Activated CD8-positive, alpha-beta memory T cell treated with anti-CD3 and anti-CD28 coated beads, Interleukin-2, amount 10 ng/mL, durations not matched to agents 7 days and 5 days (primary cell): ENCODE measurements at regions not wholly inside any gene's neighbourhood (a gene's known extent, or its start where the extent isn't known, plus 50 kb on each side); places are given as distances from the start of the nearest gene placed in this dataset.
"Not testable (repeated sequence)": the region's sequence is repeated elsewhere in the genome, so short reads cannot be mapped to it uniquely, and the experiment has no call there.

ENCODE experiments used
- ATAC-seq: fragments of 150-1000 bp; cut with Tn5 transposase; one replicate; pipeline ENCODE4 v1.10.0; 2021; ENCODE audit warnings: moderate library complexity
- CTCF ChIA-PET: fragments of 350-600 bp; sonication (Branson Sonifier 250); formaldehyde crosslinking; loops from one replicate; lab custom pipeline; 2021; ENCODE audit warnings: antibody characterized with exemption; lab: Charles Lee
- DNase-seq: peaks from one replicate; pipeline ENCODE4 v3.0.0-alpha.2; 2020
- H3K27ac Mint-ChIP-seq: one replicate; pipeline ENCODE4 v1.8.0; 2021; ENCODE audit warnings: mild to moderate bottlenecking, mixed read lengths
- H3K27me3 Mint-ChIP-seq: one replicate; pipeline ENCODE4 v1.8.0; 2021; ENCODE audit warnings: mixed read lengths
- H3K36me3 Mint-ChIP-seq: one replicate; pipeline ENCODE4 v1.8.0; 2021; ENCODE audit warnings: mild to moderate bottlenecking, mixed read lengths
- H3K4me1 Mint-ChIP-seq: one replicate; pipeline ENCODE4 v1.8.0; 2021; ENCODE audit warnings: mixed read lengths
- H3K4me3 Mint-ChIP-seq: one replicate; pipeline ENCODE4 v1.8.0; 2021; ENCODE audit warnings: mild to moderate bottlenecking, moderate library complexity, mixed read lengths
- H3K9me3 Mint-ChIP-seq: one replicate; pipeline ENCODE4 v1.8.0; 2022; ENCODE audit warnings: low read depth, mixed read lengths

DNA sequence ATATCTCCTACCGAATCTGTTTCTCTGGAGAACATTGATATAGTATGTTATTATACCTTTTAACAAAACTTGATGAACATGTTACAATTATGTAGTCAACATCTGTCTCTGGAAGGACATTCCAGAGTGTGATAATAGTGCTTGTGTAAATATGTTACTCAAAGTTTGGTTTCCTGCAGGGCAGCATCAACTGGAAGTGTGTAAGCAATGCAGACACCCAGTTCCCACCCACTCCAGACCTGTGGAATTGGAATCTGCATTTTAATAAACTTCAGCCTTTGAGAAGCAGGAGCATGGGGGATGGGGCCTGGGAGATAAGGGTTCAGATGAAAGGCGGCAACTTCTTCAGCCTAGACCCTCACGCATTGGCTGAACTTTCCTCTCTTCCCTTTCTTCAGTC is 398.9 kb downstream of the RND3 start:
- H3K4me1 Mint-ChIP-seq, result no peaks in the 10 kb centered on the region
- no peak overlapping the region for H3K4me3 Mint-ChIP-seq
- no peak overlapping the region for H3K27ac Mint-ChIP-seq
- ATAC-seq (no peak), DNase-seq (no peak)
- CTCF ChIA-PET, result no interaction called here
- H3K36me3 Mint-ChIP-seq, result no peaks in the 10 kb centered on the region
- H3K9me3 Mint-ChIP-seq, result peaks cover 2% of the 10 kb centered on the region
- no peaks in the 10 kb centered on the region for H3K27me3 Mint-ChIP-seq

GRCh38 chr2:150085478-150085877 is 402.0 kb downstream of the RND3 start:
- no peak for ATAC-seq
- Mint-ChIP-seq H3K27ac (no peak overlapping the region), H3K27me3 (no peaks in the 10 kb centered on the region), H3K9me3 (peaks cover 6% of the 10 kb centered on the region), H3K36me3 (no peaks in the 10 kb centered on the region), H3K4me1 (no peaks in the 10 kb centered on the region), H3K4me3 (no peak overlapping the region)
- DNase-seq, result no peak
- CTCF ChIA-PET, result no interaction called here

DNA sequence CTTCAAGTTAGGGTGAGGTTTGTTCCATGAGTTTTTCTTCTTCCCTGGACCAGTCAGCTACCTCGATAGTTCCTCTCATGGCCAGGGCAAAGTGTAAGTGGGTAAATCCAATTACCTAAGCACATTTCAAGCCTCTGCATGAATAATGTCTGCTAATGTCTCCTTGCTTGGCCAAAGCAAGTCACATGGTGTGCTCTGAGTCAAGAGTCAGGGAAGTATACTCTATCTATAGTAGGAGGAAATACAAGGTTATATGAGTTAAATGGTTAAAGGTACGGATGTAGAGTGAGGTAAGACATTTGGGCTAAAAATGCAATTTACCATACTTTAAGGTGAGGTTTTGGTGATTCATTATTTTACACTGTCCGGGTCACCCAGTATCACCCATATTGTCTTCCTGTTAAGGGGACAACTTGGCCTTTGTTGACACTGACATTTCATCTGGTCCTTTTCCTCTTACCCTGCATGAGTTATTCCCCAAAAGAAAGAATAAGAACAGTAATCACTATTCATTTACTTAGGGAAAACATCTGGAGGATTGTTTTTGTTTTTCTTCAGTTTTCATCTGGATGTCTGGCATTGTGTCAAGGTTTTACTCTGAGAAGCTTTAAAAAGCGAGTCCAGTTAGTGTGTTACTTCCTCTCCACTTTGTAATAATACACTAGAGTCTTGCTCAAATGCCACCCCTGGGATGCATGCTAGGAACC is 405.5 kb downstream of the RND3 start:
- no peak overlapping the region for H3K27ac Mint-ChIP-seq

GRCh38 chr2:150076281-150076680 is 411.2 kb downstream of the RND3 start:
- H3K9me3 Mint-ChIP-seq, result peaks cover 5% of the 10 kb centered on the region
- H3K27ac Mint-ChIP-seq, result no peak overlapping the region
- no peak for DNase-seq
- no peaks in the 10 kb centered on the region for H3K36me3 Mint-ChIP-seq
- no peak overlapping the region for H3K4me3 Mint-ChIP-seq
- no peaks in the 10 kb centered on the region for H3K4me1 Mint-ChIP-seq
- H3K27me3 Mint-ChIP-seq, result no peaks in the 10 kb centered on the region
- no peak for ATAC-seq
- CTCF ChIA-PET, result no interaction called here

More for the DNA sequence above, 405.5 kb downstream of the RND3 start:
- no peak for DNase-seq
- CTCF ChIA-PET, result no interaction called here
- Mint-ChIP-seq H3K4me3 (no peak overlapping the region), H3K4me1 (no peaks in the 10 kb centered on the region), H3K9me3 (peaks cover 7% of the 10 kb centered on the region), H3K36me3 (no peaks in the 10 kb centered on the region), H3K27me3 (no peaks in the 10 kb centered on the region)
- no peak for ATAC-seq

DNA sequence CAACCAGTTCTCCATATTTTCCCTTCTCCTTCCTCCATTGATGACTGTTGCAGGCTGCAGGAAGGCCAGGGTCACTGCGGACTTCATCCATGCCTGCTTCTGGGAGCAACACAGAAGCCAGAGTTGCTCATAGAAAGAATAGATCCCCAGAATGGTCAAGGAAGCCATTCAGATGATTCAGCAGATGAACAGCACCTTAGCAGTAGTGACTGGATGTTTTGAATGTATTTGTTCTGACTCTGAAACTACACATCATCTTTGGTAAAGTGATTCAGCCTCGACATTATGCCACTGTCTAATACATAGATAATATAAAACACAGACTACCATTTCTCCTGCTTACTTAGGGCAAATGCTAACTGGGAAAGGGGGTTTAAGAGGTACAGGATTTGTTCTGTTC is 411.6 kb downstream of the RND3 start:
- H3K4me3 Mint-ChIP-seq, result no peak overlapping the region

DNA sequence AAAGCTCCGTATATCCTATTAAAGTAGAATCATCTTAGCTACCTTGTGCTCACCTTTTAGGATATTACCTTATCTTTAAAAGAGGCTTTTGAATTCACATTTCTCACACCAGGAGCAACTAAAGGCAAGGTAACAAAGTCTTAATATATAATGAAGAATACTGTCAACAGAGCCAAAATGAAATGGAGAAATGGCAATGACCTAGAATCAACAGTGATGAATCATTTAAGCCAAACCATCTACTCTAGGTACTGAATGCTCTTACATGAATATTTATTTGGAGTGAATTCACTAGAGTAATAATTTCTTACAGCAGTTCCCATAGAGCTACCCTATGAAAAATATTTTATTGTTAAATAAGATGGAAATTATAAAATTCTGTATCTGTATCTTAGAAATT is 421.0 kb downstream of the RND3 start:
- no peaks in the 10 kb centered on the region for H3K36me3 Mint-ChIP-seq
- no peaks in the 10 kb centered on the region for H3K9me3 Mint-ChIP-seq
- H3K27ac Mint-ChIP-seq, result no peak overlapping the region
- no peak for ATAC-seq
- DNase-seq, result no peak
- CTCF ChIA-PET, result no interaction called here
- no peaks in the 10 kb centered on the region for H3K27me3 Mint-ChIP-seq
- H3K4me1 Mint-ChIP-seq, result no peaks in the 10 kb centered on the region
- H3K4me3 Mint-ChIP-seq, result no peak overlapping the region

More for the DNA sequence above, 411.6 kb downstream of the RND3 start:
- ATAC-seq (no peak), DNase-seq (no peak)
- CTCF ChIA-PET, result no interaction called here
- Mint-ChIP-seq H3K4me1 (no peaks in the 10 kb centered on the region), H3K9me3 (peaks cover 5% of the 10 kb centered on the region), H3K27ac (no peak overlapping the region), H3K27me3 (no peaks in the 10 kb centered on the region), H3K36me3 (no peaks in the 10 kb centered on the region)

DNA sequence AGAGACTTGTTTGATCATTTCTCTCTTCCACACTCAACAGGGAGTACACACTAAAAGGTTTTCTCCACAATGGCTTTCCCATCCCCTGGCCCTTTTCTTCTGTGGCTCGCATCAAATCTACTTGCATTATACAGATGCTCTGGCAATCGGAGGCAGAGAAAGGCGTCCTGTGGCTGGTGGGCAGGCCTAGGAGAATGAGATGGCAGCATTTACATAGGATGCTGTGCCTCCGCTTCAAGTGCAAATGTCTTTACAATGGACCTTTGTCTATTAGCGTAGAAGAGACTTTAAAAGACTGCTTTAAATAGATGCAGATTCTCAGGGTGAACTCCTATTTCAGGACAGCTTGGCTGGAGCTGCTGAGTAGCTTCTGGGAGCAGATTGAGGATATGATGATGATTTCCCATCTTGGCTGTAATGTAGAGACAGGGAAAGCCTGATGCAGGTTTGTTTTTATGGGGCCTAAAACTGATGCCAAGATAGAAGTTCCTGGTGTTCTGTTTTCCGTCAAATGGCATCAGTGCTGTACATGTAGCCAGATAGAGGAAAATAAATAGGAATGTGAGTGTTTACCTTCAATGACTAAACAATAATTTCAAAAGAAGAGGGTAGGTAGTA is 423.4 kb downstream of the RND3 start:
- Mint-ChIP-seq H3K27me3 (no peaks in the 10 kb centered on the region), H3K36me3 (no peaks in the 10 kb centered on the region), H3K4me3 (no peak overlapping the region)

DNA sequence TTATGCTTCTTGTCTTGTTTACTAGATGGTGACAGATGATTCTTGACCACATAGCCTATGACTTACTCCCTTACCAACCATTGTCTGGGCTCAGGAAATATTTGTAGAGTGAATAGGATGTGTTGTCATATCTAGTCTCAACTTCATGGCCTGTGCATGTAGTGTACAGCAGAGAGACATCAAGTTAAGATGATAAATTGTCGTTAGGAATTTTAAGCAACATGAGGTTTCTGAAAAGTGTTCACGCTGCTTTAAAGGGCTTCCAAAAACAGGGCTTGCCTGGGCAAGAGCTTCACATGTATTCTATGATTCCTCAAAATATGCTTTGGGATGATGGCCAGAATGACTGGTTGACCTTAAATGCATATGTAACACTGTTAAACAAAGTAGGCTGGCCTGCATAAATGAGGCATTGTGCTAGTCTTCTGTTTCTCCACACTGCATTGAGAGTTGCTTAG is 424.0 kb downstream of the RND3 start:
- DNase-seq (no peak), ATAC-seq (no peak)
- H3K4me3 Mint-ChIP-seq, result no peak overlapping the region
- no peaks in the 10 kb centered on the region for H3K27me3 Mint-ChIP-seq
- CTCF ChIA-PET, result no interaction called here
- H3K4me1 Mint-ChIP-seq, result no peaks in the 10 kb centered on the region
- H3K36me3 Mint-ChIP-seq, result no peaks in the 10 kb centered on the region
- H3K27ac Mint-ChIP-seq, result no peak overlapping the region
- no peaks in the 10 kb centered on the region for H3K9me3 Mint-ChIP-seq

More for the DNA sequence above, 423.4 kb downstream of the RND3 start:
- Mint-ChIP-seq H3K4me1 (no peaks in the 10 kb centered on the region), H3K27ac (no peak overlapping the region), H3K9me3 (no peaks in the 10 kb centered on the region)
- DNase-seq (no peak), ATAC-seq (no peak)
- CTCF ChIA-PET, result no interaction called here

GRCh38 chr2:150062416-150062815 is 425.1 kb downstream of the RND3 start:
- no peak for ATAC-seq
- DNase-seq, result no peak
- Mint-ChIP-seq H3K27ac (no peak overlapping the region), H3K27me3 (no peaks in the 10 kb centered on the region), H3K9me3 (peaks cover 2% of the 10 kb centered on the region), H3K4me3 (no peak overlapping the region), H3K4me1 (no peaks in the 10 kb centered on the region), H3K36me3 (no peaks in the 10 kb centered on the region)
- CTCF ChIA-PET, result no interaction called here

DNA sequence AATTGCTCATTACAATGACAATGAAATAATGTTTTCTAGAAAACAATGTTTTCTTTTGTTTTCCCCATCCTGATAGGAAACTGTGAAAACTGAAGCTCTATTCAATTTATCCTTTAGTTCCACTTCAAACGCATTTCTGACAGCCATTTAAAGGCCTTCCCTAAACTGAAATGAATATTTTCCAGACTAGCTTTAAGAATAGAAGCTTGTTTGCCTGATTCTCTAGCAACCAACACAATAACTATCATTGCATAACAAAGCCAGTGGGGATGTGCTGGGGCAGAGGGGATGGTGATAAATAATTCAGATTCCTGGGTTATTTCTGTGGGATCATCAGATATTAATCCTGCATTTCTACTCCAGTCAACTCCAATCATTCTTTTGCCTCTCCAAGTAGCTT is 427.1 kb downstream of the RND3 start:
- Mint-ChIP-seq H3K36me3 (no peaks in the 10 kb centered on the region), H3K4me3 (no peak overlapping the region), H3K27me3 (no peaks in the 10 kb centered on the region), H3K9me3 (peaks cover 2% of the 10 kb centered on the region), H3K27ac (no peak overlapping the region), H3K4me1 (no peaks in the 10 kb centered on the region)
- DNase-seq (no peak), ATAC-seq (no peak)
- CTCF ChIA-PET, result no interaction called here

DNA sequence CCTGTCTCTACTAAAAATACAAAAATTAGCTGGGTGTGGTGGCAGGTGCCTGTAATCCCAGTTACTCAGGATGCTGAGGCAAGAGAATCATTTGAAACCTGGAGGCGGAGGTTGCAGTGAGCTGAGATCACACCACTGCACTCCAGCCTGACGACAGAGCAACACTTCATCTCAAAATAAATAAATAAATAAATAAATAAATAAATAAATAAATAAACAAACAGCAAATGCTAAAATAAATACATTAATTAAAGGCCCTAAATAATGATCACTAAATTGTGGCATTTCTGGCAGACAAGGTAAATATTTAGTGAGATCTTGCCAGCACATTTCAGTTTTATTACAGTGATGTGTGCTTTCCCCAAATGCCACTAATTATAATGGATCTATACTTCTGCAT is 427.8 kb downstream of the RND3 start:
- CTCF ChIA-PET, H3K27me3 Mint-ChIP-seq, H3K4me3 Mint-ChIP-seq, H3K27ac Mint-ChIP-seq, ATAC-seq, H3K36me3 Mint-ChIP-seq, DNase-seq, H3K4me1 Mint-ChIP-seq, H3K9me3 Mint-ChIP-seq: not testable (repeated sequence)

DNA sequence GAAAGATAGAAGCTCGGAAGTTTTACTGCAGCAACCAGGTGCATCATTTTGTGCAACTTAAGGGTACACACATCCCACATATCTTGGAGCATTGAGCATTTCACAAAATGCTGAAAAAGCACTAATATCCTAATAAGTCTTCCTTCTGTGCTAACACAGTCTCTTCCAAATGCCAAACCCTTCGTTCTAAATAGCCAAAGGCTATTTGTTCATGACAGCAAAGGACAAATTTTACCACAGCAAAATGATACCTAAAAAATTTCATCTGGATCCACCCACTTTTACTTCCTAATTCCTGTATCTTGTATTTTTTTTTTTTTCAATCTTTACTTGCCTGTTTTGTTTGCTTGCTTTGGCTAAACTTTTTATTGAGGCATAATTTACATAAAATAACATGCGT is 435.0 kb downstream of the RND3 start:
- no peak for ATAC-seq
- CTCF ChIA-PET, result no interaction called here

DNA sequence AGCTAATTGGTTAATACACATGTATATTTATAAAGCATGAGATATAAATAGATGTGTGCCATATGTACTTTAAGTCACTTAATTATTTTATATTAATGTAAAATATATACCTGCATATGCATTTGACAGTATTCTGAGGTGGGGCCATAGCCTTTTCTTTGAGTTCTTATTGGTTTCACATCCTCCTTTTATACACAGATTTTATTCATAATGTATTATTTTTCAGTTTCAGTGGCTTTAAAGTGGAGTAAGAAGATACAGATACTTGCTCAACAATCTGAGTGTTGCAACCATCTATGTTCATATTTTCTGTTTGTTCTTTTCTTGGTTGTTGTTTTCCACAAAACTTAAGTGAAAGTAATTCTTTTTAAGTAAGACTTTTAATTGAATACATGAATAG is 436.5 kb downstream of the RND3 start:
- Mint-ChIP-seq H3K27ac (no peak overlapping the region), H3K36me3 (no peaks in the 10 kb centered on the region), H3K9me3 (peaks cover 9% of the 10 kb centered on the region), H3K4me3 (no peak overlapping the region), H3K27me3 (no peaks in the 10 kb centered on the region), H3K4me1 (no peaks in the 10 kb centered on the region)
- no peak for ATAC-seq
- CTCF ChIA-PET, result no interaction called here
- no peak for DNase-seq

More for the DNA sequence above, 435.0 kb downstream of the RND3 start:
- H3K4me1 Mint-ChIP-seq, result no peaks in the 10 kb centered on the region
- peaks cover 9% of the 10 kb centered on the region for H3K9me3 Mint-ChIP-seq
- H3K4me3 Mint-ChIP-seq, result no peak overlapping the region
- no peaks in the 10 kb centered on the region for H3K27me3 Mint-ChIP-seq
- no peak for DNase-seq
- H3K27ac Mint-ChIP-seq, result no peak overlapping the region
- no peaks in the 10 kb centered on the region for H3K36me3 Mint-ChIP-seq

- no peaks in the 10 kb centered on the region for H3K27me3 Mint-ChIP-seq
- CTCF ChIA-PET, result no interaction called here
- ATAC-seq, result no peak
Observed at GRCh38 chr2:150050036-150050435, 437.4 kb downstream of the RND3 start.

More at GRCh38 chr2:150050036-150050435, 437.4 kb downstream of the RND3 start:
- Mint-ChIP-seq H3K4me1 (no peaks in the 10 kb centered on the region), H3K9me3 (peaks cover 9% of the 10 kb centered on the region), H3K4me3 (no peak overlapping the region), H3K27ac (no peak overlapping the region), H3K36me3 (no peaks in the 10 kb centered on the region)
- DNase-seq, result no peak
